ENCODE measurements at regions not wholly inside any gene's neighbourhood (a gene's known extent, or its start where the extent isn't known, plus 50 kb on each side); places are given as distances from the start of the nearest gene placed in this dataset.

GRCh38 chr5:4129523-4129922 lies 533.9 kb downstream of the IRX1 start:
- no peak overlapping the region for H3K27ac Mint-ChIP-seq
- intact Hi-C loops (cut with micrococcal nuclease), result no loop called here
- ATAC-seq (ENCODE audit: low read depth), result no peak
- POLR2A ChIA-PET, result no interaction called here
- no peak overlapping the region for H3K4me3 Mint-ChIP-seq
- H3K9me3 Mint-ChIP-seq, result peaks cover 3% of the 10 kb centered on the region
- H3K36me3 Mint-ChIP-seq (ENCODE audit: low read depth), result no peaks in the 10 kb centered on the region
- TF ChIP-seq CTCF (IDR thresholded peaks at IDR 0.05), result no peak
- no peaks in the 10 kb centered on the region for H3K4me1 Mint-ChIP-seq
- H3K27me3 Mint-ChIP-seq, result no peaks in the 10 kb centered on the region
- no peak for DNase-seq
- CTCF ChIA-PET, result no interaction called here

DNA sequence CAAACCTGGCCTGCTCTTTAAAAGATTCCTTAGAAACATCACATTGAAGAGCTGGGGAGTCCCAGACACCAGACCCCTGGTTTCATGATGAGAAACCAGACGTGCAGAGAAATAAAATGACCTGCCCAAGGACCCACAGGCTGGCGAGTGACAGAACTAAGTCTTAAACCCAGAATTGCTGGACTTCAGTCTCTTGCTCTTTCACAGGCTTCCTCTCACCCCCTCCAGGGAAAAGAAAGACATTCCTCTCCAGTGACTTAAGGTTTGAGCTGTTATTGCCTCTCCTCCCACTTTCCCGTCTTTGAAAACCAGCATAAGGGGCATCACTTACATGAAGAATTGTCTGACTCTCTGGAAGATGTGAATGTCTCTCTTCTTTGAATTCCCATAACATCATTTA lies 535.2 kb downstream of the IRX1 start:
- ATAC-seq (ENCODE audit: low read depth) (no peak), DNase-seq (no peak)
- TF ChIP-seq CTCF (IDR thresholded peaks at IDR 0.05), result no peak
- ChIA-PET CTCF (no interaction called here), POLR2A (no interaction called here)
- no peaks in the 10 kb centered on the region for H3K27me3 Mint-ChIP-seq
- no peak overlapping the region for H3K27ac Mint-ChIP-seq
- H3K4me1 Mint-ChIP-seq, result no peaks in the 10 kb centered on the region
- intact Hi-C loops (cut with micrococcal nuclease), result no loop called here
- no peak overlapping the region for H3K4me3 Mint-ChIP-seq
- no peaks in the 10 kb centered on the region for H3K36me3 Mint-ChIP-seq (ENCODE audit: low read depth)
- no peaks in the 10 kb centered on the region for H3K9me3 Mint-ChIP-seq

- Mint-ChIP-seq H3K36me3 (ENCODE audit: low read depth) (no peaks in the 10 kb centered on the region), H3K27ac (no peak overlapping the region), H3K4me3 (no peak overlapping the region), H3K4me1 (no peaks in the 10 kb centered on the region), H3K9me3 (peaks cover 14% of the 10 kb centered on the region), H3K27me3 (no peaks in the 10 kb centered on the region)
- ATAC-seq (ENCODE audit: low read depth) (no peak), DNase-seq (no peak)
- ChIA-PET POLR2A (no interaction called here), CTCF (no interaction called here)
- TF ChIP-seq CTCF (IDR thresholded peaks at IDR 0.05), result no peak
- intact Hi-C loops (cut with micrococcal nuclease), result no loop called here
Measured at GRCh38 chr5:4137781-4138180, 542.1 kb downstream of the IRX1 start.

- Mint-ChIP-seq H3K36me3 (ENCODE audit: low read depth) (no peaks in the 10 kb centered on the region), H3K4me3 (no peak overlapping the region), H3K27ac (no peak overlapping the region), H3K9me3 (peaks cover 21% of the 10 kb centered on the region), H3K27me3 (no peaks in the 10 kb centered on the region), H3K4me1 (no peaks in the 10 kb centered on the region)
- POLR2A ChIA-PET, result no interaction called here
- no peak for TF ChIP-seq CTCF (IDR thresholded peaks at IDR 0.05)
- CTCF ChIA-PET, result no interaction called here
- intact Hi-C loops (cut with micrococcal nuclease), result no loop called here
- DNase-seq (no peak), ATAC-seq (ENCODE audit: low read depth) (no peak)
Measured at GRCh38 chr5:4142842-4143241, 547.2 kb downstream of the IRX1 start.

DNA sequence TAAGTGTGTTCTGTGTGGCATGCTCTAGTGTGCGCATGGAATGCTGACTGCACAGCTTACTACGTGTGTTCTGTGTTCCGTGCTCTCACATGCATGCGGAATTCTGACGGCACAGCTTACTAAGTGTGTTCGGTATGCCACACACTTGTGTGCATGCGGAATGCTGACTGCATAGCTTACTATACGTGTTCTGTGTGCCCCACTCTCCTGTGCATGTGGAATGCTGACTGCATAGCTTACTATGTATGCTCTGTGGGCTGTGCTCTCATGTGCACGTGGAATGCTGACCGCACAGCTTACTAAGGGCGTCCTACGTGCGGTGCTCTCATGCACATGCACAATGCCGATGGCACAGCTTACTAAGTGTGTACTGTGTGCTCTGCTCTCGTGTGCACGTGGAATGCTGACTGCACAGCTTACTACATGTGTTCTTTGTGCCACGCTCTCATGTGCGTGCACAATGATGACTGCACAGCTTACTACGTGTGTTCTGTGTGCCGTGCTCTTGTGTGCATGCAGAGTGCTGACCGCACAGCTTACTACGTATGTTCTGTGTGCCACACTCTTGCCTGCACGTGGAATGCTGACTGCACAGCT lies 548.9 kb downstream of the IRX1 start:
- CTCF ChIA-PET, result no interaction called here
- no peak for DNase-seq
- ATAC-seq (ENCODE audit: low read depth), result no peak
- TF ChIP-seq CTCF (IDR thresholded peaks at IDR 0.05), result no peak
- POLR2A ChIA-PET, result no interaction called here
- no peaks in the 10 kb centered on the region for H3K36me3 Mint-ChIP-seq (ENCODE audit: low read depth)
- no peaks in the 10 kb centered on the region for H3K4me1 Mint-ChIP-seq
- H3K9me3 Mint-ChIP-seq, result peaks cover 20% of the 10 kb centered on the region
- H3K27ac Mint-ChIP-seq, result no peak overlapping the region
- H3K27me3 Mint-ChIP-seq, result no peaks in the 10 kb centered on the region
- intact Hi-C loops (cut with micrococcal nuclease), result no loop called here
- no peak overlapping the region for H3K4me3 Mint-ChIP-seq

Data from activated B cell treated with CpG ODN at 0.5 μM for 24 hours (primary cell).